Astrocyte (in vitro differentiated cells and primary cell): ENCODE measurements at regions not wholly inside any gene's neighbourhood (a gene's known extent, or its start where the extent isn't known, plus 50 kb on each side); places are given as distances from the start of the nearest gene placed in this dataset.

ENCODE experiments used
- DNase-seq: peaks from one replicate; pipeline ENCODE4 v3.0.0-alpha.2; 2010; ENCODE audit warnings: low read depth
- FAIRE-seq: peaks from 2 replicates; lab custom pipeline; 2011; peaks lifted over from hg19 to GRCh38; lab: Jason Lieb, UNC
- H2AFZ ChIP-seq: 2 replicates; pipeline ENCODE4 v1.6.0; 2012; ENCODE audit warnings: low read depth, low read length, inconsistent platforms
- H3K27ac ChIP-seq: 2 replicates; pipeline ENCODE4 v1.5.1; 2011; ENCODE audit warnings: low read depth, low read length, inconsistent platforms
- H3K27me3 ChIP-seq: 2 replicates; pipeline ENCODE4 v1.6.0; 2011; ENCODE audit warnings: low read length, inconsistent platforms; ENCODE audit not compliant: insufficient read depth
- H3K36me3 ChIP-seq: 2 replicates; pipeline ENCODE4 v1.5.1; 2011; ENCODE audit warnings: low read length, inconsistent platforms; ENCODE audit not compliant: insufficient read depth
- H3K4me1 ChIP-seq: 2 replicates; pipeline ENCODE4 v1.5.1; 2011; ENCODE audit warnings: low read length, inconsistent platforms; ENCODE audit not compliant: insufficient read depth
- H3K4me2 ChIP-seq: 2 replicates; pipeline ENCODE4 v1.6.0; 2012; ENCODE audit warnings: low read length, inconsistent platforms
- H3K4me3 ChIP-seq: 2 replicates; pipeline ENCODE4 v1.5.1; 2011; ENCODE audit warnings: low read depth, mild to moderate bottlenecking, low read length, inconsistent platforms; ENCODE audit not compliant: insufficient read depth
- H3K79me2 ChIP-seq: 2 replicates; pipeline ENCODE4 v1.6.0; 2012; ENCODE audit warnings: mild to moderate bottlenecking, low read length, inconsistent platforms; ENCODE audit not compliant: insufficient read depth
- H3K9ac ChIP-seq: 2 replicates; pipeline ENCODE4 v1.6.0; 2012; ENCODE audit warnings: mild to moderate bottlenecking, low read length, inconsistent platforms
- H3K9me3 ChIP-seq: 2 replicates; pipeline ENCODE4 v1.5.1; 2012; ENCODE audit warnings: low read depth, mild to moderate bottlenecking, low read length, inconsistent platforms; ENCODE audit not compliant: insufficient read depth
- H4K20me1 ChIP-seq: 2 replicates; pipeline ENCODE4 v1.6.0; 2012; ENCODE audit warnings: low read length, inconsistent platforms; ENCODE audit not compliant: insufficient read depth
- H3K27ac Mint-ChIP-seq: one replicate; pipeline ENCODE4 v1.8.0; 2021; ENCODE audit warnings: mild to moderate bottlenecking, mixed read lengths; ENCODE audit not compliant: unreplicated experiment
- H3K27me3 Mint-ChIP-seq: one replicate; pipeline ENCODE4 v1.8.0; 2021; ENCODE audit warnings: low read depth, mixed read lengths; ENCODE audit not compliant: unreplicated experiment
- H3K36me3 Mint-ChIP-seq: one replicate; pipeline ENCODE4 v1.8.0; 2021; ENCODE audit warnings: low read depth, mixed read lengths; ENCODE audit not compliant: unreplicated experiment
- H3K4me1 Mint-ChIP-seq: one replicate; pipeline ENCODE4 v1.8.0; 2021; ENCODE audit warnings: low read depth, mixed read lengths; ENCODE audit not compliant: unreplicated experiment
- H3K4me3 Mint-ChIP-seq: one replicate; pipeline ENCODE4 v1.8.0; 2021; ENCODE audit warnings: mild to moderate bottlenecking, moderate library complexity, mixed read lengths; ENCODE audit not compliant: unreplicated experiment
- H3K9me3 Mint-ChIP-seq: one replicate; pipeline ENCODE4 v1.8.0; 2021; ENCODE audit warnings: mild to moderate bottlenecking, mixed read lengths; ENCODE audit not compliant: unreplicated experiment
- EZH2 ChIP-seq: IDR thresholded peaks from 2 replicates; pipeline ENCODE4 v1.6.1; 2012; ENCODE audit warnings: mild to moderate bottlenecking, low read length, inconsistent platforms; ENCODE audit not compliant: insufficient read depth
- TF ChIP-seq, protein P1 (sequence below): IDR thresholded peaks from 2 replicates; pipeline ENCODE4 v1.5.1; 2011; ENCODE audit warnings: low read depth, mild to moderate bottlenecking, inconsistent platforms, low read length, moderate library complexity; ENCODE audit not compliant: insufficient read depth

DNA sequence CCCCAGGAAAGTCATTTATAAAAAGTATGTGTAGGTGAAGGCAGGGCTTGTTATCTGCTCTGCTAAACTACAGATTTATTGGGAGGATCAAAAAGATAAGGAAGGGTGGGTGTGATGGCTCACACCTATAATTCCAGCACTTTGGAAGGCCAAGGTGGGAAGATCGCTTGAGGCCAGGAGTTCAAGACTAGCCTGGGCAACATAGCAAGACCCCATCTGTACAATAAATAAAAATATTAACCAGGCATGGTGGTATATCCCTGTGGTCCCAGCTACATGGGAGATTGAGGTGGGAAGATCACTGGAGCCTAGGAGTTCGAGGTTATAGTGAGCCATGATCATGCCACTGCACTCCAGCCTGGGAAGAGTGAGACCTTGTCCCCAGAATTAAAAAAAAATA lies 86.4 kb downstream of the NENF start:
- DNase-seq = no peak

GRCh38 chr1:212520299-212520698 lies 87.6 kb downstream of the NENF start:
- H4K20me1 ChIP-seq = no peaks in the 10 kb centered on the region
- DNase-seq = no peak
- Mint-ChIP-seq H3K9me3 (no peaks in the 10 kb centered on the region), H3K4me3 (no peak overlapping the region), H3K27ac (no peak overlapping the region), H3K36me3 (no peaks in the 10 kb centered on the region), H3K27me3 (peaks cover 33% of the 10 kb centered on the region), H3K4me1 (peaks cover 2% of the 10 kb centered on the region)
- no peak overlapping the region for H3K9ac ChIP-seq
- no peaks in the 10 kb centered on the region for H3K9me3 ChIP-seq
- no peak overlapping the region for H2AFZ ChIP-seq
- no peaks in the 10 kb centered on the region for H3K36me3 ChIP-seq
- TF ChIP-seq, protein P1, sequence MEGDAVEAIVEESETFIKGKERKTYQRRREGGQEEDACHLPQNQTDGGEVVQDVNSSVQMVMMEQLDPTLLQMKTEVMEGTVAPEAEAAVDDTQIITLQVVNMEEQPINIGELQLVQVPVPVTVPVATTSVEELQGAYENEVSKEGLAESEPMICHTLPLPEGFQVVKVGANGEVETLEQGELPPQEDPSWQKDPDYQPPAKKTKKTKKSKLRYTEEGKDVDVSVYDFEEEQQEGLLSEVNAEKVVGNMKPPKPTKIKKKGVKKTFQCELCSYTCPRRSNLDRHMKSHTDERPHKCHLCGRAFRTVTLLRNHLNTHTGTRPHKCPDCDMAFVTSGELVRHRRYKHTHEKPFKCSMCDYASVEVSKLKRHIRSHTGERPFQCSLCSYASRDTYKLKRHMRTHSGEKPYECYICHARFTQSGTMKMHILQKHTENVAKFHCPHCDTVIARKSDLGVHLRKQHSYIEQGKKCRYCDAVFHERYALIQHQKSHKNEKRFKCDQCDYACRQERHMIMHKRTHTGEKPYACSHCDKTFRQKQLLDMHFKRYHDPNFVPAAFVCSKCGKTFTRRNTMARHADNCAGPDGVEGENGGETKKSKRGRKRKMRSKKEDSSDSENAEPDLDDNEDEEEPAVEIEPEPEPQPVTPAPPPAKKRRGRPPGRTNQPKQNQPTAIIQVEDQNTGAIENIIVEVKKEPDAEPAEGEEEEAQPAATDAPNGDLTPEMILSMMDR = no peak
- no peak for TF ChIP-seq EZH2
- no peaks in the 10 kb centered on the region for H3K79me2 ChIP-seq
- H3K27ac ChIP-seq = no peak overlapping the region
- H3K4me1 ChIP-seq = peaks cover 6% of the 10 kb centered on the region
- no peak overlapping the region for H3K4me2 ChIP-seq
- peaks cover 10% of the 10 kb centered on the region for H3K27me3 ChIP-seq
- H3K4me3 ChIP-seq = no peak overlapping the region
- no peak for FAIRE-seq

More for the DNA sequence above, 86.4 kb downstream of the NENF start:
- no peak overlapping the region for H2AFZ ChIP-seq
- Mint-ChIP-seq H3K36me3 (no peaks in the 10 kb centered on the region), H3K4me1 (no peaks in the 10 kb centered on the region), H3K9me3 (no peaks in the 10 kb centered on the region), H3K27ac (no peak overlapping the region), H3K27me3 (peaks cover 32% of the 10 kb centered on the region), H3K4me3 (no peak overlapping the region)
- H3K4me2 ChIP-seq = no peak overlapping the region
- peaks cover 10% of the 10 kb centered on the region for H3K27me3 ChIP-seq
- no peak overlapping the region for H3K9ac ChIP-seq
- H3K36me3 ChIP-seq = no peaks in the 10 kb centered on the region
- peaks cover 10% of the 10 kb centered on the region for H3K4me1 ChIP-seq
- H3K27ac ChIP-seq = no peak overlapping the region
- no peaks in the 10 kb centered on the region for H3K79me2 ChIP-seq
- no peak for FAIRE-seq
- no peak for TF ChIP-seq EZH2
- TF ChIP-seq, protein P1 = no peak
- H3K4me3 ChIP-seq = no peak overlapping the region
- H4K20me1 ChIP-seq = no peaks in the 10 kb centered on the region
- no peaks in the 10 kb centered on the region for H3K9me3 ChIP-seq

DNA sequence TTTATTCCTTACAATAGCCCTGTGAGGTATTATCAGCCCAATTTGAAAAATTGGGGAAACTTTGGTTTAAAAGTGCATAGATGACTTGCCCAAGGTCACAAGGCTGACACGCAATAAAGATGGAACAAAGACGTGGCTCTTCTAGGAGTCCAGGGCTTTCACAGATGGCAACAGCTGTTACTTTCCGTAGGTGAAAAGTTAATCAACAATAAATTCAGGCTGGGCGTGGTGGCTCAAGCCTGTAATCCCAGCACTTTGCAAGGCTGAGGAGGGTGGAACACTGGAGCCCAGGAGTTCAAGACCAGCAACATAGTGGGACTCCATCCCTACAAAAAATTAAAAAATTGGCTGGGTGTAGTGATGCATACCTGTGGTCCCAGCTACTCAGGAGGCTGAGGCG lies 87.8 kb upstream of the ATF3 start:
- Mint-ChIP-seq H3K27me3 (peaks cover 30% of the 10 kb centered on the region), H3K9me3 (no peaks in the 10 kb centered on the region), H3K36me3 (no peaks in the 10 kb centered on the region), H3K27ac (no peak overlapping the region), H3K4me3 (no peak overlapping the region), H3K4me1 (peaks cover 6% of the 10 kb centered on the region)
- TF ChIP-seq, protein P1 = no peak
- H3K27me3 ChIP-seq = peaks cover 7% of the 10 kb centered on the region
- FAIRE-seq (no peak), DNase-seq (no peak)
- no peaks in the 10 kb centered on the region for H4K20me1 ChIP-seq
- no peaks in the 10 kb centered on the region for H3K9me3 ChIP-seq
- no peak overlapping the region for H3K4me2 ChIP-seq
- no peak overlapping the region for H2AFZ ChIP-seq
- H3K27ac ChIP-seq = no peak overlapping the region
- no peaks in the 10 kb centered on the region for H3K36me3 ChIP-seq
- no peak overlapping the region for H3K9ac ChIP-seq
- peaks cover 6% of the 10 kb centered on the region for H3K4me1 ChIP-seq
- H3K79me2 ChIP-seq = no peaks in the 10 kb centered on the region
- H3K4me3 ChIP-seq = no peak overlapping the region
